ENCODE measurements at regions not wholly inside any gene's neighbourhood (a gene's known extent, or its start where the extent isn't known, plus 50 kb on each side); places are given as distances from the start of the nearest gene placed in this dataset.

DNA sequence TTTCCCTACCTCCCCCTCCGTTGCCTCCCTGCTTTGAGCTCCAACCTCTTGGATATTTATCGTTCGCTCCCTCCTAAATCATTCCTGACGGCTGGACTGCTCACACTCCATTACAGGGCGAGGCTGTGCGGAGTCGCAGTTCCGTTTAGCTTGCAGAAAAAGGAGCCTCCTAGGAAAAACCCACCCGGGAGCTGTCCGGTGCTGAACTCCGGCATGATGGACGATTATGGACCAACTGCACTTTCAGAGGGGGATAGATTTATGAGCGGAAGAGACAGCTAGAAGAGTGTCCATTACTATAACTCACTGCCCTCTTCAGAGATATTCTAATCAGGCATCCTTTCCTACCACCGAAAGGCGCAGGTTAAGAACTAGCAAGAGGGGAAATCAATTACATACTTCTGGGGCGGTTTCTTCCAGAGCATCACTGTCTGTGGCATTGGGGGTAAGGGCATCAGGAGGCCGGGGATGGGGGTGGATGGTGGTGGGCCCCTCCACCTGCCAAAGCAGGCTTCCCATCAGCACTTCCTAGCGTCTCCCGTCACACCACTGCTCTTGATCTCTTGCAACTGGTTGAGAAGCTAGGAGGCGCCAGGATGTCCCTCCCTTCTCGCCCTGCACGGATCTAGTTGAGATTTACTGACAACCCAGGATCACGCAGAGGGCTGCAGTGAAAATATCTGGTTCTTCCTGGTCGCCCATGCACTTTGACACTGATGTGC lies 251.2 kb downstream of the ENGASE start:
- no peak overlapping the region for H3K4me3 Mint-ChIP-seq
- H3K27me3 Mint-ChIP-seq = peaks cover 81% of the 10 kb centered on the region
- DNase-seq (ENCODE audit: low spot score in 2 of 2) = no peak

DNA sequence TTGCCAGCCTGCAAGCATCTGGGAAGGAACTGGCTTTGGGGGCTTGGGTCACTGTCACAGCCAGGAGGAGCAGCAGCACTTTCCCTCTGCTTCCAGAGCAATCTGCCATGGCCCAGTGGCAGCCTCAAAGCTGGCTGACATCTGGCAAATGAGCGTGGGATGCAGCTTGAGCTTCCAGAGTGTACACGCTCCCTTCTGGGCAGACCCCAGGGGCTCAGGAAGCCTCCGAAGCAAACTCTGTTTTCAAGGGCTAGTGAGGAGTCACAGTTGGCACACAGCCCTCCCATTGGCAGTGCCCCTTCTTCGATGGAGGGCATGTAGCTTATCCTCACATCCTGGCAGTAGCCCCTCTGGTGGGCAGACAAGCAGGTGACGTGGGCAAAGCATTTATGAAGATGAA lies 249.6 kb downstream of the ENGASE start:
- Mint-ChIP-seq H3K36me3 (ENCODE audit: insufficient read depth) (no peaks in the 10 kb centered on the region), H3K4me1 (no peaks in the 10 kb centered on the region), H3K27ac (ENCODE audit: low read depth) (no peak overlapping the region), H3K4me3 (no peak overlapping the region), H3K9me3 (no peaks in the 10 kb centered on the region), H3K27me3 (peaks cover 80% of the 10 kb centered on the region)
- ATAC-seq (replicated peaks; ENCODE audit: extremely low read depth, poor library complexity, severe bottlenecking) = no peak
- no peak for DNase-seq (ENCODE audit: low spot score in 2 of 2)

More for the DNA sequence above, 251.2 kb downstream of the ENGASE start:
- no peaks in the 10 kb centered on the region for H3K4me1 Mint-ChIP-seq
- H3K27ac Mint-ChIP-seq (ENCODE audit: low read depth) = no peak overlapping the region
- no peaks in the 10 kb centered on the region for H3K36me3 Mint-ChIP-seq (ENCODE audit: insufficient read depth)
- ATAC-seq (replicated peaks; ENCODE audit: extremely low read depth, poor library complexity, severe bottlenecking) = no peak
- no peaks in the 10 kb centered on the region for H3K9me3 Mint-ChIP-seq

DNA sequence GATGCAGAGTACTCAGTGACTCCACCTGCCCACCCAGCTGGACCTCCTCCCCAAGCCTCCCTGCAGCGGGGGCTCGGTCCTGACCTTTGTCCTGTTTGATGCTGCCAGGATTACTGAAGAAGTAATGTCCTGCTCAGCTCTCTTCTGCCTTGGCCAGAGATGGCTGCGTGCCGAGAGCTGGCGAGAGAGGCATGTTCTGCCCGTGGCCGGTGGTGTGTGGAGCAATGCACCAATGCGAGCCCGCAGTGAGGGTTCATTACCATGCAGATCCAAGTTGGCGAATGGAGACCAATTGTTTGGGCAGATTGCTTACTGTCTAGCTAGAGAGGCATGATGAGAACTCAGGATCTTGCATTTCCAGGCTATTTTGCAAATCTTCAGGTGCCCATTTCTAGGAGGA lies 248.9 kb downstream of the ENGASE start:
- no peak overlapping the region for H3K4me3 Mint-ChIP-seq

DNA sequence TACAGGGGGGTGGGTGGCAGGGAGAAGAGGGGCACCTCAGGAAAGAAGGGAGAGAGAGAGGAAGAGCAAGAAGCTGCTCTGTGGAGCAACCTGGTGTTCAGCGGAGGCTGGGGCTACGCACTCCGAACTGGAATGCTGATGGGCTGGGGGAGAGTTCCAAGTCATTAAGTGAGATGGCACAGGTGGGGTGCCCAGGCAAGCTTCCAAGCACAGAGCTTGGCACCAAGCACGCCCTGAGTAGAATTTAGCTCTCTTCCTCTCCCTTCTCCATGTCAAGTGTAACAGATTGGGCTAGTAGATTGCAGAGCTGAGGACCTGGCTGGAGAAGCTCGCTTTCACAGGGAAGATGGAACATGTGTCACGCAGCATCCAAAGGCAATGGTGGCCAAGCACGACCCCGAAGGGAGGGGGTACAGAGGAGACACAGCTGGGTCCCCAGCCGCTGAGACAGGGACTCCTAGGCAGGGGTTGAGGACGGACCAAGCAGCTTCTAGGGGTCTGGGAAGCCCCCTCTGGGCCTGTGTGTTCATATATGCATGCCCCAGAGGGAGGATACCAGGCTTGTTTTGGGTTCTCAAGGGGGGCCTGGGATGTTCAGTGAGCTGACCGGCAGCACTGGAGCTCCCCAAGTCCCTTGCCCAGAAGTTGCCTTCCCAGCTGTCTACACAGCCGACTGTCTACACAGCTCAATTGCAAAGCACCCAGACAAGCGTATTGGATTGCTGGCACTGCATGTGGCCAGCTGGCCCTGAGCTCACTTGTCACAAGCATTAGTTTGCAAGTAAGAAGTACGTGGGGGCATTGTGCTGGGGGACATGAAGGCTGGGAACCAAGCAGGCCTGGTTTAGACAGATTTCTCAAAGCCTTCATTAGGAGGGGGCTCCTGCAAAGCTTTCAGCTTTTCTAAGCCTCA lies 247.8 kb downstream of the ENGASE start:
- H3K9me3 Mint-ChIP-seq = no peaks in the 10 kb centered on the region
- H3K4me3 Mint-ChIP-seq = no peak overlapping the region
- no peaks in the 10 kb centered on the region for H3K36me3 Mint-ChIP-seq (ENCODE audit: insufficient read depth)
- DNase-seq (ENCODE audit: low spot score in 2 of 2) = no peak
- no peaks in the 10 kb centered on the region for H3K4me1 Mint-ChIP-seq
- H3K27me3 Mint-ChIP-seq = peaks cover 80% of the 10 kb centered on the region
- no peak for ATAC-seq (replicated peaks; ENCODE audit: extremely low read depth, poor library complexity, severe bottlenecking)
- no peak overlapping the region for H3K27ac Mint-ChIP-seq (ENCODE audit: low read depth)

More for the DNA sequence above, 248.9 kb downstream of the ENGASE start:
- H3K27me3 Mint-ChIP-seq = peaks cover 80% of the 10 kb centered on the region
- H3K4me1 Mint-ChIP-seq = no peaks in the 10 kb centered on the region
- no peaks in the 10 kb centered on the region for H3K9me3 Mint-ChIP-seq
- DNase-seq (ENCODE audit: low spot score in 2 of 2) (no peak), ATAC-seq (replicated peaks; ENCODE audit: extremely low read depth, poor library complexity, severe bottlenecking) (no peak)
- no peak overlapping the region for H3K27ac Mint-ChIP-seq (ENCODE audit: low read depth)
- H3K36me3 Mint-ChIP-seq (ENCODE audit: insufficient read depth) = no peaks in the 10 kb centered on the region

DNA sequence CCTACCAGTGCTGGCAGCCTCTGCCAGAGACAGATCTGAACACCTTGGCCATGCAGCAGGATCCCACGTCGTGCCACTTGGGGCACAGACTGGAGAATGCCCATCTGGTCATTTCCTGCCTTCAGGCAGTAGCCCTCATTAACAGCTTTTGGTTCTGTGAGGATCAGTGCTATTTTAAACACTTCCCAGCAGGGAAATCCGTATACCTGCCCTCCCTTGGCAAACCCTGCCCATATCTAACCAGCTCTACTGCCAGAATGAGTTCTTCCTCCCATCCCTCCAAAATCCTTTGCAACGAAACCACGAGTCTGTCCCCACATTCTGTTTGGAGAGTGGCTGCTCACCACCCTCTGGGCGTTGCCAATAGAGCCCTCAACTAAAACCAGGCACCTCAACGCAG lies 245.7 kb downstream of the ENGASE start:
- no peak for ATAC-seq (replicated peaks; ENCODE audit: extremely low read depth, poor library complexity, severe bottlenecking)
- DNase-seq (ENCODE audit: low spot score in 2 of 2) = no peak
- no peak overlapping the region for H3K4me3 Mint-ChIP-seq
- H3K36me3 Mint-ChIP-seq (ENCODE audit: insufficient read depth) = peaks cover 1% of the 10 kb centered on the region
- H3K27me3 Mint-ChIP-seq = peaks cover 80% of the 10 kb centered on the region
- no peak overlapping the region for H3K27ac Mint-ChIP-seq (ENCODE audit: low read depth)
- no peaks in the 10 kb centered on the region for H3K9me3 Mint-ChIP-seq
- H3K4me1 Mint-ChIP-seq = no peaks in the 10 kb centered on the region

- H3K27me3 Mint-ChIP-seq = peaks cover 94% of the 10 kb centered on the region
- no peak overlapping the region for H3K4me3 Mint-ChIP-seq
- peaks cover 2% of the 10 kb centered on the region for H3K36me3 Mint-ChIP-seq (ENCODE audit: insufficient read depth)
Observed at GRCh38 chr17:79317916-79318315, 243.3 kb downstream of the ENGASE start.

GRCh38 chr17:79316805-79317204 lies 242.2 kb downstream of the ENGASE start:
- no peak overlapping the region for H3K4me3 Mint-ChIP-seq
- DNase-seq (ENCODE audit: low spot score in 2 of 2) = no peak
- no peak for ATAC-seq (replicated peaks; ENCODE audit: extremely low read depth, poor library complexity, severe bottlenecking)
- peaks cover 2% of the 10 kb centered on the region for H3K36me3 Mint-ChIP-seq (ENCODE audit: insufficient read depth)
- H3K27ac Mint-ChIP-seq (ENCODE audit: low read depth) = no peak overlapping the region
- H3K9me3 Mint-ChIP-seq = no peaks in the 10 kb centered on the region
- peaks cover 94% of the 10 kb centered on the region for H3K27me3 Mint-ChIP-seq
- H3K4me1 Mint-ChIP-seq = no peaks in the 10 kb centered on the region

More at GRCh38 chr17:79317916-79318315, 243.3 kb downstream of the ENGASE start:
- ATAC-seq (replicated peaks; ENCODE audit: extremely low read depth, poor library complexity, severe bottlenecking) (no peak), DNase-seq (ENCODE audit: low spot score in 2 of 2) (no peak)
- Mint-ChIP-seq H3K9me3 (no peaks in the 10 kb centered on the region), H3K4me1 (no peaks in the 10 kb centered on the region), H3K27ac (ENCODE audit: low read depth) (no peak overlapping the region)

DNA sequence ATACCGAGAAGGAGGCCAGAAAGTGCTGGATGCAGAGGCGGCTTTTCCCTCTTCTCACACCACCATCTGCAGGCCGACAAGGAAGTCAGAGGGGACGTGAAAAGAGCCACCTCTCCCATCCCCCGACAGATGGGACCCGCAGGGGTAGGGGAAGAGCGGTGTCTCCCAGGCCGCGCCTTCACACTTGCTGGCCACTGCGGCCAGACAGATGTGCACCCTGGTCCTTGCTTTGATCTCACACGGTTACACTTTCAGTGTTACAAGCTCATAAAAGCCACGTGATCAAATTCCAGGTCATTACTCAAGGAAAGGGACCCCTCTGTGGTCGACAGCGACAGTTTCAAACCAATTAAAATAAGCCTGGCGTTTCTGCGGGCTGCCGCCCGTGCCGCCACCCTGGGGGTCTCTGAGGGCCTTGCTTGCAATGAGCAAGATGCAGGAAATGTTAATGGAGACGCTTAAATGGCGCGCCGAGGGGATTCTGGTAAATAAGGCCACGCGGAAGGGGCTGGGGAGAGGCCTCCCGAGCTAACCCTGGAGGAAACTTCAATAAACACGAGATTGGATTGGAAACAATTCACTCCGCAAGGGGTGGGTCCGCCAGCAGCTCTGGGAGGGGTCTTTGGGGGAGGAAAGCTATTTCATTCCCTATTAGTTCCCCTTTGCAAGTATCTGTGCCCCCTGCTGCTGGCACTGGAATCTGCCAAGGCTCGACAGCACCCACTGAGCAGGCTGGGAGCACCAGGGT lies 240.9 kb downstream of the ENGASE start:
- Mint-ChIP-seq H3K36me3 (ENCODE audit: insufficient read depth) (peaks cover 2% of the 10 kb centered on the region), H3K27me3 (peaks cover 94% of the 10 kb centered on the region), H3K4me3 (no peak overlapping the region), H3K27ac (ENCODE audit: low read depth) (no peak overlapping the region), H3K9me3 (no peaks in the 10 kb centered on the region), H3K4me1 (no peaks in the 10 kb centered on the region)
- ATAC-seq (replicated peaks; ENCODE audit: extremely low read depth, poor library complexity, severe bottlenecking) (no peak), DNase-seq (ENCODE audit: low spot score in 2 of 2) (no peak)

DNA sequence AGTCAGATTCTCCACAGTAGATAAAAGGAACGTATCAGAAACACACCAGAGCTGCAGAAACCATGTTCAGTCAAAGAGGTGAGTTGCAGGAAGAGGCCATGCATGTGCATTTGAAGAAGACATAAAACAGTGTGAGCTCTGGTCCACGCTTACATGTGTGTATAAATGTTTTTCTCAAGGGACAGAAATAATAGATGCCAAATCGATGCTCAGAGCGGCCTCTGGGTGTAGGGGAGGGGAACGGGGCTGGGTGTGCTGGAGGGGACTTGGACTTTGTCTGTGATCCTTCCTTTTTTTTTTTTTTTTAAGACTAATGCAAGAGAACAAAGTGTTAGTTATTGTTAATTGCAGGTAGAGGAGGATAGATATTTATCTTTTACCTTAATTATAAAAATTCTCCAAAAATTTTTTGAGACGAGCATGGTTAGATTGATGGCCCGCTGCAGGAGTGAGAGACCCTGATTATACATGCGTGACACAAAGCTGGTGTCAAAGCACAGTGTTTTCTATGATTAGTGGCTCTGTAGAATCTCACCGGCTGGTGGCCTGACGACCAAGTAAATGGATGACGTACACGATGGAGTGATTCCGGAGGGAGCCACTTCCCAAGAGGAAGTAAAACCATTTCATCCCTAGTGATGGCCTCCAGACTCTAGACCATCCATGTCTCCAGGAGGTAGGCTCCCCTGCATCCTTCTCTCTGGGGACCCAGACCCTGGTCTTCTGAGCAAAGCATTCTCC lies 240.2 kb downstream of the ENGASE start:
- DNase-seq (ENCODE audit: low spot score in 2 of 2) (no peak), ATAC-seq (replicated peaks; ENCODE audit: extremely low read depth, poor library complexity, severe bottlenecking) (no peak)
- Mint-ChIP-seq H3K36me3 (ENCODE audit: insufficient read depth) (peaks cover 2% of the 10 kb centered on the region), H3K4me3 (no peak overlapping the region), H3K9me3 (no peaks in the 10 kb centered on the region), H3K4me1 (no peaks in the 10 kb centered on the region), H3K27ac (ENCODE audit: low read depth) (no peak overlapping the region), H3K27me3 (peaks cover 94% of the 10 kb centered on the region)

DNA sequence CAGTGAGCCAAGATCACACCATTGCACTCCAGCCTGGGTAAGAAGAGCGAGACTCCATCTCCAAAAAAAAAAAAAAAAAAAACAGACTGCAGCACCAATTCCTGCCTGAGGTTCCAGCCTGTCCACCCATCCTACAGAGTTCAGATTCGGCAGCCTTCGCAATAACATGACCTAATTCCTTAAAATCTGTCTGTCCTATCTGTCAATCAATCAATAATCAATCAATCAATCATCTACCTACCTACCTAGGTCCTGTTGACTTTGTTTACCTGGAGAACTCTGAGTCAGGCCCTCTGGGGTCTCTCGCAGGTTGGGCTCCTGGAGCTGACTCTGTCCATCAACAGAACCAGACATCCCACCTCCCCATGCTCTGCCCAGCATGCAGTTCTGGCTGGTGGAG lies 236.7 kb downstream of the ENGASE start:
- H3K27me3 Mint-ChIP-seq = peaks cover 81% of the 10 kb centered on the region
- H3K9me3 Mint-ChIP-seq = no peaks in the 10 kb centered on the region
- DNase-seq (ENCODE audit: low spot score in 2 of 2) = no peak
- no peak overlapping the region for H3K4me3 Mint-ChIP-seq
- peaks cover 2% of the 10 kb centered on the region for H3K36me3 Mint-ChIP-seq (ENCODE audit: insufficient read depth)
- no peak overlapping the region for H3K27ac Mint-ChIP-seq (ENCODE audit: low read depth)
- no peak for ATAC-seq (replicated peaks; ENCODE audit: extremely low read depth, poor library complexity, severe bottlenecking)
- no peaks in the 10 kb centered on the region for H3K4me1 Mint-ChIP-seq

GRCh38 chr17:79306424-79307318 lies 232.0 kb downstream of the ENGASE start:
- H3K36me3 Mint-ChIP-seq (ENCODE audit: insufficient read depth) = no peaks in the 10 kb centered on the region
- DNase-seq (ENCODE audit: low spot score in 2 of 2) (no peak), ATAC-seq (replicated peaks; ENCODE audit: extremely low read depth, poor library complexity, severe bottlenecking) (no peak)
- H3K4me1 Mint-ChIP-seq = no peaks in the 10 kb centered on the region
- no peaks in the 10 kb centered on the region for H3K9me3 Mint-ChIP-seq
- no peak overlapping the region for H3K4me3 Mint-ChIP-seq
- peaks cover 37% of the 10 kb centered on the region for H3K27me3 Mint-ChIP-seq
- H3K27ac Mint-ChIP-seq (ENCODE audit: low read depth) = no peak overlapping the region
